Left renal pelvis (tissue), 4 donors: ENCODE measurements at regions not wholly inside any gene's neighbourhood (a gene's known extent, or its start where the extent isn't known, plus 50 kb on each side); places are given as distances from the start of the nearest gene placed in this dataset.
A peak's percentile ranks its signal among the peaks of the same experiment; 100 is the strongest.
"Not testable (repeated sequence)": the region's sequence is repeated elsewhere in the genome, so short reads cannot be mapped to it uniquely, and the experiment has no call there.

Experiments used
- DNase-seq, 4 donors: peaks; one replicate each; pipeline ENCODE4 v3.0.0-alpha.2; 2013; ENCODE audit warnings: low read depth in 4 of 4, low spot score in 3 of 4

- no peak for DNase-seq
These were observed 712.5 kb downstream of the PLOD2 start for GRCh38 chr3:145448436-145448835.

- no peak for DNase-seq
These were observed 710.8 kb downstream of the PLOD2 start for GRCh38 chr3:145450018-145450682.

- no peak for DNase-seq
These were observed 703.0 kb downstream of the PLOD2 start for GRCh38 chr3:145457825-145458552.

- DNase-seq = not testable (repeated sequence)
These were observed 701.3 kb downstream of the PLOD2 start for GRCh38 chr3:145459681-145460080.

- no peak for DNase-seq
These were observed 689.0 kb downstream of the PLOD2 start for GRCh38 chr3:145471976-145472375.

GRCh38 chr3:145482735-145483134 lies 678.2 kb downstream of the PLOD2 start:
- DNase-seq = not testable (repeated sequence)

- DNase-seq = no peak
These were observed 677.0 kb downstream of the PLOD2 start for GRCh38 chr3:145483992-145484391.

GRCh38 chr3:145489011-145489410 lies 672.0 kb downstream of the PLOD2 start:
- DNase-seq = no peak

- DNase-seq = no peak
These were observed 670.6 kb downstream of the PLOD2 start for GRCh38 chr3:145490088-145491048.

GRCh38 chr3:145492456-145492855 lies 668.5 kb downstream of the PLOD2 start:
- DNase-seq = no peak

GRCh38 chr3:145517416-145517815 lies 643.6 kb downstream of the PLOD2 start:
- DNase-seq = not testable (repeated sequence)

- DNase-seq = no peak
These were observed 642.3 kb downstream of the PLOD2 start for GRCh38 chr3:145518639-145519038.

GRCh38 chr3:145519398-145520047 lies 641.5 kb downstream of the PLOD2 start:
- DNase-seq = no peak

GRCh38 chr3:145522179-145522578 lies 638.8 kb downstream of the PLOD2 start:
- no peak for DNase-seq

- DNase-seq = no peak
These were observed 637.9 kb downstream of the PLOD2 start for GRCh38 chr3:145522893-145523651.

GRCh38 chr3:145531548-145531947 lies 629.4 kb downstream of the PLOD2 start:
- DNase-seq = no peak

- no peak for DNase-seq
These were observed 627.3 kb downstream of the PLOD2 start for GRCh38 chr3:145533696-145534095.

GRCh38 chr3:145536461-145536860 lies 624.5 kb downstream of the PLOD2 start:
- no peak for DNase-seq

GRCh38 chr3:145550522-145550921 lies 610.5 kb downstream of the PLOD2 start:
- no peak for DNase-seq

GRCh38 chr3:145557405-145557804 lies 603.6 kb downstream of the PLOD2 start:
- peak in 1 of 4 donors; percentile 0 for DNase-seq
